ENCODE measurements at regions not wholly inside any gene's neighbourhood (a gene's known extent, or its start where the extent isn't known, plus 50 kb on each side); places are given as distances from the start of the nearest gene placed in this dataset.
A peak's percentile ranks its signal among the peaks of the same experiment; 100 is the strongest.

DNA sequence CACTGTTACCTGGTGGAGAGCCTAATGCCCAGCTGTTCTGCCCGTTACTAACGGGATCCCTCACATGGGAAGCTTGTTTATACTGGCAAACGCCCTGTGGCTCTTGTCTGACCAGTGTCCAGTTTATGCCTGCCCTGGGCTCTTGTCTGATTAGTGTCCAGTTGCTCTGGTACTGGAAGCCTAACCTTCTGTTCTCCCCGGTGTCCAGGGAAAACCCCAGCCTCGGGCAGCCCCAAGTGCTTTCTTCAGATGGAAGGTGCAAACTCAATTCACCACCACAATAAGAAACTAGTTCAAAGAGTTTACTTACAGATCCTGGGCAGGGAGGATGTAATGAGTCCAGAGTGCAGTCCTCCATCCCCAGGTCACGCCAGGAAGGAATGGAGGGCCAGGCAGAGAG is 148.4 kb downstream of the TBXT start:
- H3K27ac ChIP-seq: no peak overlapping the region
- H3K4me3 ChIP-seq: no peak overlapping the region

DNA sequence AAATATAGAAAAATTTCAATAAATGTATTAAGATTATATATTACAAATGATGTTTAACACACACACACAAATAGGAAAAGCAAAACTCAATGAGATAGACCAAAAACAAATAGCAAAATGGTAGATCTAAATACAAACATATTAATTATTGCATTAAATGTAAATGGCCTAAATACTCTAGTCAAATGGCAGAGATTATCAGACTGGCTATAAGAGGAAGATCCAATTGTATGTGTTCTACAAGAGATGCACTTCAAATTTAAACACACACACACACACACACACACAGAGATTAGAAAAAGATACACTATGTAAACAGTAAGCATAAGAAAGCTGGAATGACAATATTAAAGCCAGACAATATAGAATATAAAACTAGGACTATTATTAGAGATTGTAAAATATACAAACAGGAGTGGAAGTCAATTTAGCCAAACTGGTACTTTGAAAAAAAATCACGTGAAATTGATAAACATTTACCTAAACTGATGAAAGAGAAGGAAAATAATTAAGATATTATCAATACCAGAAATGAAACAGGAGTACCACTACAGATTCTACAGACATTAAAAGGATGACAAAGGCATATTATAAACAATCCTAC is 150.5 kb downstream of the TBXT start:
- Histone ChIP-seq H3K4me3 (no peak overlapping the region), H3K27ac (no peak overlapping the region)

DNA sequence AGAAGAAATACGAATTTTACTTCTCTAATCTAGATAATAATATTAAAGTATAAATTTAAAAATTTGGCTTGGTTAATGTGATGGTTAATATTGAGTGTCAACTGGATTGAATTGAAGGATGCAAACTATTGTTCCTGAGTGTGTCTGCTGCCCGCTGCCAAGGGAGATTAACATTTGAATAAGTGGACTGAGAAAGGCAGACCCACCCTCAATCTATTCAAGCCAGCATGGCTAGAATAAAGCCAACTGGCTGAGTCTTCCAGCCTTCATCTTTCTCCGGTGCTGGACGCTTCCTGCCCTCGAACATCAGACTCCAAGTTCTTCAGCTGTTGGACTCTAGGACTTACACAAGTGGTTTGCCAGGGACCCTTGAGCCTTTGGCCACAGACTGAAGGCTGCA is 152.7 kb downstream of the TBXT start:
- Histone ChIP-seq H3K27ac (no peak overlapping the region), H3K4me3 (no peak overlapping the region)

DNA sequence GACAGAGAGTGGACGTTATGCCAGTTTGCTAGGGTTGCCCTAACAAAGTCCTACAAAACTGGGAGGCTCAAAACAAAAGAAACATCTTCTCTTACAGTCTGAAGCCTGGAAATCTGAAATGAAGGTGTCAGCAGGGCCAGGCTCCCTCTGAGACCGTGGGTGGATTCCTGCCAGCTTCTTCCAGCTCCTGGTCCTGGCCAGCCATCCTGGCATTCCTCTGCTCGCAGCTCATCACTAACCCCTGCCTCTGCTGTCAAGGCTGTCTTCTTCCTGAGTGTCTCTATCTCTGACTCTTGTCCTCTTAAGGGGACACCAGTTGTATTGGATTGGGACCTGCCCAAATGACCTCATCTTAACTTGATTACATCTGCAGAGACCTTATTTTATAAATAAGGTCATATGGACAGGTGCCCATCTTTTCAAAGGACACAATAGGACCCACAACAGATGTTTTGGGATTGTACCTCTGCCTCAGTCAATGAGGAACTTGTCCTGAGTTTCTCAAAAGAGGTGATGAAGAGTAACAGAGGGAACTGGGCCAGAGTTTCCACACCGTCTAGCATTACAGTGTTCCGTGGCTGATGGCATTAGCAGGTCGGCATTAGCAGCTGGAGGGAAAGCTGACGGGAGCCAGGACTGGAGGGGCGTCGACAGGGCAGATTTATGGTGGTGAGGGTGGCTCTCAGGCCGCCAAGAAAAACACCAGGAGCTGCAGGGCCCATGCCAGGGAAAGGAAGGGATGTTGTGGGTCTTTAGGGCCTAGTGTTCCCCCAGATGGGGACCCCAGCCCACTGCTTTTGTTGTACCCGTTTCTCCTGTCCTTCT is 157.3 kb downstream of the TBXT start:
- Histone ChIP-seq H3K4me3 (no peak overlapping the region), H3K27ac (no peak overlapping the region)

DNA sequence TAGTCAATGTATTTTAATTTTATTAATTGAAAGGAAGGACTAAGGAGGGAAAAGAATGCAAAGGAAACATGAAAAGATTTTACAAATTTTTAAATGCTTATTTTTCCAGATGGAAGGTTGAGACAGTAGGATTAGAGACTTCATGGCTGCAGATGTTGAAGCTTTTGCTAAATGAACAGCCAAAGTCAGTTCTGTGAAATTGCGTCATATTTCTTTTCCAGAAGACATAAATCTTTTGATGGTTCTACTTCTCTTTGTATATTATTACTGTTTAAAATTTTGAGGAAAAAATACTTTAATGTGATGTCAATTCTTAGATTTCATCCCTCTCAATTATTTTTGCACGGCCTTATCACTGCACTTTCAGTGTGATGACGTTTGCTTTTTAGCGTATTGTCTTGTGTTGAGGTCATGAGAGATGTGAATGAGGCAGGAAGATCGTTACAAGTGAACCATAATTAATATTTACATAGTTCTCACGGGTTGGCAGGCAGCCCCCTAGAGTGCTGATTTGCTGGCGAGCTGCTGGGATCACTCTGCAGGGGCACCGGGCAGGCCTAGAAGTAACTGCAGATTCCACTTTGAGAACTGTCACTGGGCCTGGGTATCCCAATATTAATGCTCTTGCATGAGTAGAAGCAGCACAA is 158.1 kb downstream of the TBXT start:
- no peak overlapping the region for H3K4me3 ChIP-seq
- H3K27ac ChIP-seq: no peak overlapping the region

DNA sequence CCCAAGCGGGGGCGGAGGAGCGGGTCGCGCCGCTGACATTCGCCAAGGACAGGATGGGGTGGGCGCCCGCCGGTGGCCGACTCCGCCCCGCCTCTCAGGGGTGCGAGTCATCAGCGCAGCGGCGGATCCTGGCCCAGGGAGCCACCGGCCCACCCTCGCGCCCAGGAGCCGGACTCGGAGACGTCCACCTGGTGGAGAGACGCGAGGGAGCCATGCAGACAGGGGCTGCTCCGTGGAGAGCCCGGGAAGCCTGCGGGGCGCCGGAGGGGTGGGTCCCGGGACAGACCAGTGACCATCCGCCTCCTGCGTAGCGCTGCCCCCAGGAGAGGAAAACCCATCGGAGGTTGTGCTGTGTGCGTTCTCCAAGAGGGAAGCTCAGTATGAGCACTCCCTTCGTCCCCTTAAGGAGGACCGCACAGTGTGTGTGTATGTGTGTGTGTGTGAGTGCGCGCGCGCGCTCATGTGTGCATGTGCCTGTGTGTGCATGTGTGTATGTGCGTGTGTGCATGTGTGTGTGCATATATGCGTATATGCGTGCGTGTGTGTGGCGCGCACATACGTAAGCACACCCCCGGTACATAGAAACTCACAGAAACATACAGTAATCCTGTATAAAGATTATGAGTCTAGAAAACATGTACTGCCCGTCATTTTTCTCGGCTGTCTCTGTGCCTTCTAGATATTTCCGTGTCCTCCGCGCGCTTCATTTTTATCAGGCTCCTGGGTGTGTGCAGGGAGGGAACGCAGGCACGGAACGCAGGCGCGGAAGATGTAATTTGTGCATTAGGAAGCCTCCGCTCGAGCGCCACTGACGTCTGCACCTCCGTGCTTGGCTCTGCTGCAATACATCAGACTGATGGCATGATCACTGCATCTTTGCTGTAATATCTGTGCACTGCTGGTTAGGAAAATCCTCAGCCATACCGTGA is 158.9 kb downstream of the TBXT start:
- Histone ChIP-seq H3K4me3 (peak overlapping the region in 4 of 7 experiments; percentile 2 to 13 (median 8)), H3K27ac (peak overlapping the region in 1 of 21 experiments; percentile 60)

DNA sequence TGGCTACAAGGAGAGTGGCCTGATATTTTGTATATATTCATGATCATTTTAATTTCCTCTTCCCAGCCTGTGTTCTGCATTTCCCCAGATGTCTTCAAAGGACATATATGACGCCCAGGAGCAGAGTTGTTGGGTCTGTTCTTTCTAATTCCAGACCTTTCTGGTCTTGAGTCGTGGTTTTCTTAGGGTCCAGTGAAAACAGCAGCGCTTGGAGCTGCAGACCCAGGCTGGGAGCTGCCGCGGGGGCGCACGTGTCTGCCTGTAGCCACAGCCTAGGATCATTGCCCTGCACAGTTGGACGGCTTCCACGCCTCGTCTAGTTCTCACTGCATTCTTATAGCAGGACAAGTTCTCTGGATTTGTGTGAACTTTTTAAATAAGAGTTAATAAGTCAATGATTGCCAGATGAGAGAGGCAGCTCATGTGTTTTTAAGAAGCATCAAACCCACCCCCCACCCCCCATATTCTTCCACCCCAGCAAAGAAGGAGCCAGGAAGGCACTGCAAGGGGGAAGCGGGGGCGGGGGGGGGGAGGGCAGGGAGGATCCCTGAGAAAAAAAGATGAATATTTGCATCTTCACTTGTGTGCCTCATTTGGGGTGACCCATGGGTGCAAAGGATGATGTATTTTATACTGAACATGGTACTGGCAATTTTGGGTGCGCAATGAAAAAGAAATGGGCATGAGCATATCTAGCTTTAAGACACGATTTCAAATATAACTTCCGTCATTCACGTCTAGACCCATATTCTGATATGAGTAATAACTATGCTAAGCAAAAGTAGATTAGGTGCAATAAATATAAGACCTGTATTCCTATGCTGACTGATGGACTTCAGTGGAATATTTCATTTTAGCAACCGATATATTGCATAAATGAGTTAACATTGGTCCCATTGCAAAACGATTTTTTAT is 160.0 kb downstream of the TBXT start:
- Histone ChIP-seq H3K27ac (peak overlapping the region in 1 of 21 experiments; percentile 56), H3K4me3 (no peak overlapping the region)

DNA sequence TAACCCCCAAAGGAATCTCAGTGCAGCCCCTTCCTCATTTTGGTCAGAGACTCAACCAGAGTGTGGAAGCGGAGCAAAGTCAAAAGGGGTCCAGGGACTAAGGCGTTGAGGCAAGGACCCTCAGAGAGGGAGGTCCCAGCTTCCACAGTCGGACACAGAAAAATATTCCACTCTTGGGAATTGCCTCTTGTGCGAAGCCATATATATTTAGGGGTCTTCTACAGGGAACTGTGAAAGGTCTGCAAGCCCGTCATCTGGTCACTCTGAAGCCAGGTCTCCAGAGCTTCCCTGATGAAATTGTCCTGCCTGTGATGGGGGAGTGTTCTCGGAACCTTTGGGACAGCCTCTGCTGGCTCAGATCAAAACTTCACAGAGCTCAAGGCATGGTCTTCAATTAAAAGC is 160.8 kb downstream of the TBXT start:
- Histone ChIP-seq H3K4me3 (no peak overlapping the region), H3K27ac (peak overlapping the region in 2 of 21 experiments; percentile 56)

DNA sequence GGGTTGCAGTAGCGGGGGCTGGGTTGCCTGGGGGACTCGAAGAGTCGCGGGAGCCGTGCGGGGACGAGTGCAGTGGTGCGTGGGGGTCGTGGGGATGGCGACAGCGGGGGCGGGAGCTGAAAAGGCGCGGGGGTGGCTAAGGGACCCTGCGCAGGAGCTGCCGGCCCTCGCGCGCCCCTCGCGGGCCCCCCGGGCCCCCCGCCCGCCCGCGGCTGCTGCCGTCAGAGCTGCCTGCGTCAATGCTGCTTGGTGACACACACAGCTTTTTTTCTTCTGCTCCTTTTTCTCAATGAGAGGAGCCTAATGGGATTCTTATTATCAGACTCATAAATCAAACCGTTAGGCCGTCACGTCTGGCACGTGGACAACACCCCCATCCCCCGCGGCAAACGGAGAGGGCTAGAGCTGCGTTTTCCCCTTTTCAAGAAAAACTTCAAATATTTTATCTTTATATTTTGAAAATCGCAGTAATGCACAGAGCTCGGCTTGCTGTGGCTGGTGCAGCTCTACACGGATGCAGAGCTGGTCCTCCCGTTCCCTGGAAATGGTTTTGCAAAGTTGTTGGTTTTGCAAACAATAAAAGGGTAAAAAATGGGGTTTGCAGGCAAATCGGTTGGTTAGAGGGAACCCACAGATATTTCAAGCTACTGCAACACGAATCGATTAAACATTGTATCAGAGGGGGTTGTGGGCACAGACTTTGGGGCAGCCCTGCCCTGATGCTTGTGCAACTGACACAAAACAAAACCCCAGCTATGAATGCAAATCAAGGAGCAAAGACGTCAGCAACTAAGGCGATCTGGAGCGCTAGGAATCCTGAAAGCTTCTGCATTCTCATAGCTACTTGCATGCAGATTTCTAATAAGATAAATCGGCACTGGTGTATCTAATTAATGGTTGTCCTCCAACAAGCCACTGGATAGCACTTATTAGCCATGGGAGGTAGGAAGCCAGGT is 161.4 kb downstream of the TBXT start:
- Histone ChIP-seq H3K4me3 (peak overlapping the region in 4 of 7 experiments; percentile 1 to 23 (median 10)), H3K27ac (peak overlapping the region in 15 of 21 experiments; percentile 21 to 86 (median 47))

DNA sequence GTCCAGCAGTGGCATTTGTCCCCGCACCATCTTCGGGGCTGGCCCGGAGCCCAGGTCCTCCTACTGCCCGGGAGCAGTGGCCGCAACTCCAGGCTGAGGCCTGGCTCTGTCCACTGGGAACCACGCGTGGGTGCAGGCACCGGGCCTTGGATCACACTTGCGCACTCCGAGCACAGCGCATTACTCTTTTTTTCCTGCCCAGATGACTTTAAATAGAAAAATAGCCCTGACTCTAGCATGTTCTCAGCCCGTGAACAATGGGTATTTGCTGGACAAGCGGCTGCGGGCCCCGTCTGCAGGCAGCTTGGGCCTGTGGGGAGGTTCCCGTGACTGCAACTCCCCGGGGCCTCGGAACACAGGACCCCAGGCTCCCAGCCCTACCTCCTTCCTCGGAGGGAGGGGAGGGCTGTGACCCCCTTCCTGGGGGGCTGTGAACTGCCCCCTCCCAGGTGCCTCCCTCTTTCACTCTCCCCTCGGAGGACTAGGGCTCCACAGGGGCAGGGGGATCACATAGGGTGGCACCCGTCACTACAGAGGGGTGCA is 162.2 kb downstream of the TBXT start:
- peak overlapping the region in 15 of 21 experiments; percentile 21 to 86 (median 39) for H3K27ac ChIP-seq

DNA sequence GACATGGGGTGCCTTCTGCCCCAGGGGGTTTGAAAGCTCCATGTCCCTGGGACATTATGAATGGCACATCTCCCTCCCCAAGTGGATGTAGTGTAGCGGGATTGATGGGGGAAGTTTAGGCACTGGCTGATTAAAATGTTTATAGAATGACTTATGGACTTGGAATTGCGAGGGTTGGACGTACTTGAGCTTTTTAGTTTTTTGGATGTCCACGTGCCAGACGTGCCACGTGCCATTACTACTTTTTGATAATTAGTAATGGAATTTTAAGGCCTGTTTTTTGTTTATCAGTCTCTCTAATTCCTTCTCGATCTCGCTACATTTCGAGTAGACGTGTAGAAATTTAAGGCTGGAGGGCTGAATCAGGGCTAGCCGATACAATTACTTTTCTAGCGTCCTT is 162.8 kb downstream of the TBXT start:
- H3K27ac ChIP-seq: peak overlapping the region in 2 of 21 experiments; percentile 77 to 86
- no peak overlapping the region for H3K4me3 ChIP-seq

More for the DNA sequence above, 162.2 kb downstream of the TBXT start:
- peak overlapping the region in 4 of 7 experiments; percentile 1 to 23 (median 10) for H3K4me3 ChIP-seq

DNA sequence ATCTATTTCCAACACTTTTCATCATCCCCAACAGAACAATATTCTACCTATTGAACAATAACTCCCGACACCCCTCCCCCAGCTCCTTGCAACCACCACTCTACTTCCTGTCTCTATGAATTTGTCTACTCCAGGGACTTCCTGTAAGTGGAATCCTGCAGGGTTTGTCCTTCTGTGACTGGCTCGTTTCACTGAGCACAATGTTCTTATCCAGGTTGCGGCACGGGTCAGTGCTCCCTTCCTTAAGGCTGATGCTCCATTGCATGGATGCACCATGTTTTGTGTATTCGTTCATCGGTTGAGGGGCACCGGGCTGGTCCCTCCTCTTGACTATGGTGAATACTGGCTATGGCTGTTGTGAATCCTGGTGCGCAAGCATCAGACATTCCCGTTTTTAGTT is 163.2 kb downstream of the TBXT start:
- H3K4me3 ChIP-seq: no peak overlapping the region
- no peak overlapping the region for H3K27ac ChIP-seq

DNA sequence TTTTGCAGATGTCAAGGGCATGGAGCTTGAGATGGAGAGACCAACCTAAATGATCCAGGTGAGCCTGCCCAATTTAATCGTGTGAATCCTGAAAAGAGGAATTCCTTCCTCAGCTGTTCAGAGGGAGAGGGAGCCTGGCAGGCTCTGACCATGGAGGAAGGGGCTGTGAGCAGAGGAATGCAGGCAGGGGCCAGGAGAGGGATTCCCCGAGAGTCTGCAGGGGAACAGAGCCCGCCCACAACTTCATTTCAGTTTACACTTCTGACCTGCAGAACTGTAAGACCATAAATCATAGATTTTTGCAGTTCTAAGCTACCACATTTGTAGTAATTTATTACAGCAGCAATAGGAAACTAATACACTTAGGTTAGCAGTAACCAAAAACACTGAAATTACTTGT is 164.1 kb downstream of the TBXT start:
- Histone ChIP-seq H3K4me3 (no peak overlapping the region), H3K27ac (no peak overlapping the region)

DNA sequence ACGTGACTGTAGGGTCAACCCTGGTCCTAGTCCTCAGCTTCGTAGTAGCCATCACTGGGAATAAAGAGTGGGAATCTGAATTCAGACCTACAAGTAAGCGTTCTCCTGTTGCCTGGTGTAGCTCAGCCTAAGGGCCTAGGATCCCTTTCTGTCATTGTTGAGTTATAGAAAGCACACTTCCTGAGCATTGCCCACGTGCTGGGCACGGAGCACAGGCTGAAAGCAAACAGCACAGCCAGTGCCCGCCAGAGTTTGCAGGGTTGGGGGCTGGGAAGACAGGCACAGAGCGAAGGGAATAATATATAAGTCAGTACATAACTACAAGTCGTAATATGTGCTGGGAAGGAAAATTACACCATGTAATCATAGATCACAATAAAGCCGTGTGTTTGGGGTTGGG is 166.3 kb downstream of the TBXT start:
- no peak overlapping the region for H3K4me3 ChIP-seq
- H3K27ac ChIP-seq: no peak overlapping the region

DNA sequence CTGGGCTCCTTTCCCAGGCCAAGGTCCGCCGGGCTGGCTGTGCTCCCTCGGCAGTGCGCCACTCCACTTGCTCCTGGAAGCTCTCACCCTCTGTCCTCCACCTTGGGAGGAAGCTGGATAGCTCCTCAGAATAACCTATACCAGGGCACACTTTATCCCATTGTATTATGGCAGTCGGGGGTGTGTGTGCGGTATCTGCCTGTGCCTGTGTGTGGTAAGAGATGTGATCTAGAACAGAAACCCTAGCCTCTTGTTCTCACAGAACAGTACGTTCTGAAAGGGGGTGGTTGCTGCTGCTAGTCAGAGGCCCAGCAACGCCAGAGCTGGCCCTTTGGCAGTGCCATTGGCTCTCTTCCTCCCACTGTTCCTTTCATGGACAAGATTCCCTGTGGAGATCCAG is 168.4 kb downstream of the TBXT start:
- no peak overlapping the region for H3K27ac ChIP-seq
- no peak overlapping the region for H3K4me3 ChIP-seq

DNA sequence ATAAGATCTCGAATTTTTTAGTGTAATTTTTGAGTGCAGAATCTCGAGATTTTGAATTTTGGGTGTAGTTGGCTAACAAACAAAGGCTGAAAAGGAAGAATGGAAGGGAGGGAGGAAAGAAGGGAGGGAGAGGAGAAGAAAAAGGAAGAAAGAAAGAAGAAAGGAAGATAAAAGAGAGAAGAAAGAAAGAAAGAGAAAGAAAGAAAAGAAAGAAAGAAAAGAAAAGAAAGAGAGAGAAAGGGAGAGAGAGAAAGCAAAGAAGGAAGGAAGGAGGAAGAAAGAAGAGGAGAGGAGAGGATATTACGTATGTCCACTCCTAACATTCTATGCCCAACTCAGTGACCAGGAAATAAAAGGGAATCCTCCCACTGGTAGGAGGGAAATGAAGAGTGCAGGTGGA is 169.6 kb downstream of the TBXT start:
- no peak overlapping the region for H3K4me3 ChIP-seq
- H3K27ac ChIP-seq: no peak overlapping the region

DNA sequence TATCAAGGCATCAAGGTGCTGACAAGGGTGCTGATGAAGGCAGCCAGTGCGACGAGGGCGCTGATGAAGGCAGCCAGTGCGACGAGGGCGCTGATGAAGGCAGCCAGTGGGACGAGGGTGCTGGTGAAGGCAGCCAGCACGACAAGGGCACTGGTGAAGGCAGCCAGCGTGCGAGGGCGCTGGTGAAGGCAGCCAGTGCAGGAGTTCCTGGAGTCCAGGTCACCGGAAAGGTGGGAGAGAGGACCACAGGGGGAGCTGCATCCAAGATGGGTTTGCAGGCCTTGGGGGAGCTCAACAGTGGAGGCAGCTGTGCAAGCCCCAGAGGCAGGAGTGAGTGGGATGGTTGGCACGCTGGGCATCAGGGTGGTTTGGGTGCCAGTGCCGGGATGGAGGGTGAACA is 176.3 kb downstream of the TBXT start:
- H3K4me3 ChIP-seq: no peak overlapping the region
- H3K27ac ChIP-seq: no peak overlapping the region
